Peyer's patch (tissue), 4 donors: ENCODE measurements at regions not wholly inside any gene's neighbourhood (a gene's known extent, or its start where the extent isn't known, plus 50 kb on each side); places are given as distances from the start of the nearest gene placed in this dataset.

ENCODE experiments used
- CTCF ChIP-seq, 6 experiments: fragments of 450-650 bp in 4 of 6; fragments of 200-600 bp in 2 of 6; sonication (generic) in 1 of 6; IDR thresholded peaks; one replicate each; pipeline ENCODE4 v1.5.1; 2017 to 2019; ENCODE audit warnings: antibody characterized with exemption in 6 of 6, mild to moderate bottlenecking in 3 of 6, moderate library complexity in 1 of 6
- POLR2A ChIP-seq, 2 donors: fragments of 450-650 bp; IDR thresholded peaks; one replicate each; pipeline ENCODE4 v1.5.1; 2017; ENCODE audit warnings: antibody characterized with exemption in 2 of 2, mild to moderate bottlenecking in 2 of 2, moderate library complexity in 2 of 2

GRCh38 chr10:105963334-105963884 is 1201.1 kb downstream of the SORCS1 start:
- no peak for TF ChIP-seq POLR2A (IDR thresholded peaks at IDR 0.05)
- no peak for TF ChIP-seq CTCF (IDR thresholded peaks at IDR 0.05)
